Upper lobe of left lung (tissue), 6 donors: ENCODE measurements at regions not wholly inside any gene's neighbourhood (a gene's known extent, or its start where the extent isn't known, plus 50 kb on each side); places are given as distances from the start of the nearest gene placed in this dataset.

Experiments used
- ATAC-seq, 2 donors: fragments of 200-7000 bp; cut with Tn5 transposase; one replicate each; pipeline ENCODE4 v1.9.1; 2022; ENCODE audit warnings: mild to moderate bottlenecking in 2 of 2, moderate library complexity in 2 of 2; ENCODE audit not compliant: low FRiP score in 2 of 2
- DNase-seq, 2 donors: peaks; one replicate each; pipeline ENCODE4 v3.0.0-alpha.2; 2019 to 2020
- H3K27ac ChIP-seq, 4 donors: fragments of 200-600 bp; sonication (generic); one replicate each; pipeline ENCODE4 v1.5.1; 2016 to 2019
- H3K27me3 ChIP-seq, 4 donors: fragments of 200-600 bp; sonication (generic); one replicate each; pipeline ENCODE4 v1.5.1; 2017 to 2019
- H3K36me3 ChIP-seq, 4 donors: fragments of 200-600 bp; sonication (generic); one replicate each; pipeline ENCODE4 v1.5.1; 2016 to 2019
- H3K4me1 ChIP-seq, 4 donors: fragments of 200-600 bp; sonication (generic); one replicate each; pipeline ENCODE4 v1.5.1; 2018 to 2019
- H3K4me3 ChIP-seq, 4 donors: fragments of 200-600 bp; sonication (generic); one replicate each; pipeline ENCODE4 v1.5.1; 2017 to 2019; ENCODE audit warnings: mild to moderate bottlenecking in 2 of 4, moderate library complexity in 1 of 4
- H3K9me3 ChIP-seq, 4 donors: fragments of 200-600 bp; sonication (generic); one replicate each; pipeline ENCODE4 v1.5.1; 2018 to 2019
- CTCF ChIP-seq, 6 experiments: fragments of 450-650 bp in 4 of 6; fragments of 200-600 bp in 2 of 6; sonication (generic) in 2 of 6; IDR thresholded peaks; one replicate each; pipeline ENCODE4 v1.5.1; 2016 to 2019; ENCODE audit warnings: antibody characterized with exemption in 6 of 6
- EP300 ChIP-seq, 4 donors: sonication (generic); formaldehyde crosslinking; IDR thresholded peaks; one replicate each; pipeline ENCODE4 v1.5.1; 2017; ENCODE audit warnings: antibody characterized with exemption in 4 of 4, control low read depth in 2 of 4
- POLR2A ChIP-seq, 4 donors: fragments of 450-650 bp; IDR thresholded peaks; one replicate each; pipeline ENCODE4 v1.5.1; 2016 to 2017; ENCODE audit warnings: antibody characterized with exemption in 4 of 4, mild to moderate bottlenecking in 2 of 4
- POLR2AphosphoS5 ChIP-seq, 2 donors: sonication (generic); formaldehyde crosslinking; IDR thresholded peaks; one replicate each; pipeline ENCODE4 v1.5.1; 2017; ENCODE audit warnings: antibody characterized with exemption in 2 of 2
- WGBS, 2 donors: methylation state at CpG; one replicate each; pipeline ENCODE4 v1.1.5; 2017 to 2018; 5-methylcytosine and 5-hydroxymethylcytosine counted together
- donor health status: DM: no; HTN: no; CAD: no; lungs with moderate emphysema.
- donor health status: DM: no; HTN: yes; CAD: no; lungs with severe emphysema.

GRCh38 chr6:23981923-23982322, 144.1 kb upstream of the NRSN1 start:
- Histone ChIP-seq H3K27ac (no peak overlapping the region), H3K27me3 (no peaks in the 10 kb centered on the region), H3K4me1 (no peaks in the 10 kb centered on the region), H3K9me3 (no peaks in the 10 kb centered on the region), H3K4me3 (no peak overlapping the region), H3K36me3 (no peaks in the 10 kb centered on the region)
- WGBS, 2 donors, result 93 to 96% methylated on average over 6 of the region's 6 CpGs
- no peak for ATAC-seq
- DNase-seq, result no peak
- TF ChIP-seq EP300 (IDR thresholded peaks at IDR 0.05) (no peak), POLR2AphosphoS5 (IDR thresholded peaks at IDR 0.05) (no peak), POLR2A (IDR thresholded peaks at IDR 0.05) (no peak), CTCF (IDR thresholded peaks at IDR 0.05) (no peak)

- 44 to 78% methylated on average over 2 of the region's 2 CpGs for WGBS, 2 donors
Measured at GRCh38 chr6:23983735-23984134, 142.3 kb upstream of the NRSN1 start.

GRCh38 chr6:23985015-23985414, 141.0 kb upstream of the NRSN1 start:
- no peak for TF ChIP-seq CTCF (IDR thresholded peaks at IDR 0.05)
- TF ChIP-seq POLR2AphosphoS5 (IDR thresholded peaks at IDR 0.05), result no peak
- no peak for TF ChIP-seq EP300 (IDR thresholded peaks at IDR 0.05)
- no peak for TF ChIP-seq POLR2A (IDR thresholded peaks at IDR 0.05)
- ATAC-seq, result no peak
- no peaks in the 10 kb centered on the region for H3K4me1 ChIP-seq
- H3K27ac ChIP-seq, result no peak overlapping the region
- no peak for DNase-seq
- WGBS, 2 donors, result 97 to 98% methylated on average over 4 of the region's 4 CpGs
- H3K9me3 ChIP-seq, result no peaks in the 10 kb centered on the region
- no peaks in the 10 kb centered on the region for H3K27me3 ChIP-seq
- no peak overlapping the region for H3K4me3 ChIP-seq
- H3K36me3 ChIP-seq, result no peaks in the 10 kb centered on the region

More at GRCh38 chr6:23983735-23984134, 142.3 kb upstream of the NRSN1 start:
- ATAC-seq (no peak), DNase-seq (no peak)
- Histone ChIP-seq H3K36me3 (no peaks in the 10 kb centered on the region), H3K27me3 (no peaks in the 10 kb centered on the region), H3K4me1 (no peaks in the 10 kb centered on the region), H3K27ac (no peak overlapping the region), H3K9me3 (no peaks in the 10 kb centered on the region), H3K4me3 (no peak overlapping the region)
- no peak for TF ChIP-seq CTCF (IDR thresholded peaks at IDR 0.05)

- Histone ChIP-seq H3K4me3 (no peak overlapping the region), H3K4me1 (no peaks in the 10 kb centered on the region), H3K27ac (no peak overlapping the region), H3K27me3 (no peaks in the 10 kb centered on the region), H3K9me3 (no peaks in the 10 kb centered on the region), H3K36me3 (no peaks in the 10 kb centered on the region)
- ATAC-seq (no peak), DNase-seq (no peak)
- TF ChIP-seq CTCF (IDR thresholded peaks at IDR 0.05) (no peak), POLR2AphosphoS5 (IDR thresholded peaks at IDR 0.05) (no peak), EP300 (IDR thresholded peaks at IDR 0.05) (no peak), POLR2A (IDR thresholded peaks at IDR 0.05) (no peak)
- WGBS, 2 donors, result 80 to 84% methylated on average over 3 of the region's 3 CpGs
Measured at GRCh38 chr6:23989885-23990533, 136.0 kb upstream of the NRSN1 start.

- Histone ChIP-seq H3K4me1 (no peaks in the 10 kb centered on the region), H3K4me3 (no peak overlapping the region), H3K36me3 (no peaks in the 10 kb centered on the region), H3K27ac (no peak overlapping the region), H3K27me3 (no peaks in the 10 kb centered on the region), H3K9me3 (no peaks in the 10 kb centered on the region)
- TF ChIP-seq POLR2AphosphoS5 (IDR thresholded peaks at IDR 0.05) (no peak), CTCF (IDR thresholded peaks at IDR 0.05) (no peak), POLR2A (IDR thresholded peaks at IDR 0.05) (no peak), EP300 (IDR thresholded peaks at IDR 0.05) (no peak)
- DNase-seq (no peak), ATAC-seq (no peak)
- 82 to 89% methylated on average over 1 of the region's 1 CpG for WGBS, 2 donors
Measured at GRCh38 chr6:23994013-23994412, 132.0 kb upstream of the NRSN1 start.
